K562 (cell line): ENCODE measurements at regions not wholly inside any gene's neighbourhood (a gene's known extent, or its start where the extent isn't known, plus 50 kb on each side); places are given as distances from the start of the nearest gene placed in this dataset.

Source experiments
- CEBPG ChIP-seq, 3 experiments: fragments of 200-800 bp in 1 of 3; sonication (Bioruptor generic) in 1 of 3; sonication (generic) in 1 of 3; formaldehyde crosslinking in 1 of 3; IDR thresholded peaks in 2 of 3; conservative IDR thresholded peaks in 1 of 3; 2 replicates each; pipeline versions ENCODE4 v1.6.1 to v1.8.0; 2016 to 2022; ENCODE audit warnings: missing compliant biosample characterization in 2 of 3, missing genetic modification characterization in 2 of 3, mild to moderate bottlenecking in 1 of 3, missing genetic modification reagents in 1 of 3
- FOXK2 ChIP-seq, 2 experiments: fragments of 450-650 bp; IDR thresholded peaks in 1 of 2; conservative IDR thresholded peaks in 1 of 2; 2 replicates each; pipeline ENCODE4 v1.6.1; 2016; ENCODE audit warnings: low read depth in 2 of 2, mild to moderate bottlenecking in 1 of 2
- GABPA ChIP-seq: fragments of 200-800 bp; sonication (Bioruptor generic); conservative IDR thresholded peaks from 2 replicates; pipeline ENCODE4 v1.6.1; 2016; ENCODE audit warnings: low read depth, missing genetic modification characterization, missing compliant biosample characterization
- HDAC3 ChIP-seq: fragments of 450-650 bp; IDR thresholded peaks from 2 replicates; pipeline ENCODE4 v1.6.1; 2018; ENCODE audit warnings: borderline replicate concordance, mild to moderate bottlenecking, moderate library complexity; ENCODE audit not compliant: partially characterized antibody
- MAFG ChIP-seq: fragments of 450-650 bp; conservative IDR thresholded peaks from 2 replicates; pipeline ENCODE4 v1.6.1; 2016; ENCODE audit warnings: missing genetic modification characterization, missing compliant biosample characterization
- MXI1 ChIP-seq: IDR thresholded peaks from 2 replicates; pipeline ENCODE4 v1.6.1; 2011; ENCODE audit warnings: low read depth, mild to moderate bottlenecking, improper control_type of control experiment, low read length
- NFE2 ChIP-seq: IDR thresholded peaks from 2 replicates; pipeline ENCODE4 v1.6.1; 2014; ENCODE audit warnings: antibody characterized with exemption, low read depth
- NR2F6 ChIP-seq: fragments of 450-650 bp; formaldehyde crosslinking; IDR thresholded peaks from 2 replicates; pipeline ENCODE4 v1.4.0; 2020; ENCODE audit warnings: mild to moderate bottlenecking
- PRPF4 ChIP-seq: fragments of 200-400 bp; formaldehyde crosslinking; IDR thresholded peaks from one replicate; pipeline ENCODE4 v1.6.1; 2017; ENCODE audit warnings: low read length, low read depth, mild to moderate bottlenecking; ENCODE audit not compliant: insufficient read depth, poor library complexity, severe bottlenecking
- RAD21 ChIP-seq, 2 experiments: fragments of 250-450 bp in 1 of 2; fragments of 450-650 bp in 1 of 2; sonication (Bioruptor Pico) in 1 of 2; formaldehyde crosslinking in 1 of 2; IDR thresholded peaks in 1 of 2; conservative IDR thresholded peaks in 1 of 2; 2 replicates each; pipeline versions ENCODE4 v1.4.0 to v1.8.0; 2020 to 2022; ENCODE audit warnings: mild to moderate bottlenecking in 2 of 2, moderate library complexity in 1 of 2
- RBM15 ChIP-seq: fragments of 200-400 bp; formaldehyde crosslinking; IDR thresholded peaks from 2 replicates; pipeline ENCODE4 v1.6.1; 2018; ENCODE audit warnings: mild to moderate bottlenecking, low read length, moderate library complexity; ENCODE audit not compliant: insufficient read depth
- TGIF2 ChIP-seq: sonication (generic); formaldehyde crosslinking; IDR thresholded peaks from 2 replicates; pipeline ENCODE4 v1.8.1; 2022; ENCODE audit warnings: mild to moderate bottlenecking, missing genetic modification reagents, moderate library complexity
- XRCC3 ChIP-seq: fragments of 450-650 bp; IDR thresholded peaks from 2 replicates; pipeline ENCODE4 v1.6.1; 2017; ENCODE audit warnings: mild to moderate bottlenecking, moderate library complexity
- ZFP36 ChIP-seq: fragments of 150-350 bp; IDR thresholded peaks from 2 replicates; pipeline ENCODE4 v1.6.1; 2018; ENCODE audit warnings: low read length, low read depth; ENCODE audit not compliant: partially characterized antibody
- ZNF766 ChIP-seq: fragments of 200-800 bp; sonication (Bioruptor generic); conservative IDR thresholded peaks from 2 replicates; pipeline ENCODE4 v1.6.1; 2016; ENCODE audit warnings: missing genetic modification characterization, missing compliant biosample characterization
- ZNF778 ChIP-seq: fragments of 450-650 bp; formaldehyde crosslinking; IDR thresholded peaks from 2 replicates; pipeline ENCODE4 v1.4.0; 2020; ENCODE audit warnings: mild to moderate bottlenecking, moderate library complexity
- TF ChIP-seq, protein P1 (sequence below), 2 experiments: fragments of 200-800 bp in 1 of 2; sonication (Bioruptor generic) in 1 of 2; sonication (generic) in 1 of 2; formaldehyde crosslinking in 1 of 2; IDR thresholded peaks in 1 of 2; conservative IDR thresholded peaks in 1 of 2; 2 replicates each; pipeline versions ENCODE4 v1.5.0 to v1.6.1; 2016 to 2020; ENCODE audit warnings: missing compliant biosample characterization in 1 of 2, missing genetic modification characterization in 1 of 2, missing genetic modification reagents in 1 of 2
- TF ChIP-seq, protein P2 (sequence below): fragments of 450-650 bp; IDR thresholded peaks from 2 replicates; pipeline ENCODE4 v1.6.1; 2014; ENCODE audit warnings: low read depth, mild to moderate bottlenecking, moderate library complexity, borderline replicate concordance
- TF ChIP-seq, protein P3 (sequence below): fragments of 450-650 bp; formaldehyde crosslinking; conservative IDR thresholded peaks from 2 replicates; pipeline ENCODE4 v1.4.0; 2022; ENCODE audit warnings: mild to moderate bottlenecking, missing genetic modification characterization
- TF ChIP-seq, protein P4 (sequence below): fragments of 450-650 bp; IDR thresholded peaks from one replicate; pipeline ENCODE4 v1.6.1; 2018; ENCODE audit warnings: mild to moderate bottlenecking, moderate library complexity; ENCODE audit not compliant: partially characterized antibody

DNA sequence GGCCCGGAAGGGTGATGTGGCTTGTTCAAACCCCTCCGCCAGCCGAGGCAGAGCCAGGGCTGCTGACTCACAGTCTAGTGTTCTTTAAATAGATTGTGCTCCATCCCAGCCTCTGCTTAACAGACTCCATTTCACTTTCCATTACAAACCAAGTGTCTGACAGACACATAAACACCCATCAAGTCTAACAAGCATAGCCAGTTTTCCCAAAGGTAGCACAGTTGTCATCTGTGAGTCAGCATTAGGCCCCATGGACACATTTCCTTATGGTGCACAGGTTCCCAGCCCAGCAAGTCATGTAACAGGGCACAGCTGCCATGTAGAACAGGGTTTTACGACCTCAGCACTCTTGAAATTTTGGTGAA lies 109.9 kb upstream of the RAP2B start (continued):
- TF ChIP-seq RAD21 (CRISPR knock-in tag; conservative IDR thresholded peaks at IDR 0.05 in 1 of 2, IDR thresholded peaks at IDR 0.05 in 1 of 2) (0 out of 4 replicates have a peak, but pooled peaks of 1 of the 2 experiments have one; percentile 0), ZFP36 (no peak), ZNF778 (no peak), NR2F6 (no peak), HDAC3 (peak; percentile 60), MAFG (peak; percentile 77), ZNF766 (CRISPR knock-in tag) (0 out of 2 replicates have a peak, but pooled peaks have one; percentile 58), TGIF2 (no peak), RBM15 (no peak), CEBPG (CRISPR knock-in tag; IDR thresholded peaks at IDR 0.05) (no peak), CEBPG (tag; conservative IDR thresholded peaks at IDR 0.05 in 1 of 2, IDR thresholded peaks at IDR 0.05 in 1 of 2) (no peak; a peak in 1 of 4 replicates), FOXK2 (conservative IDR thresholded peaks at IDR 0.05 in 1 of 2, IDR thresholded peaks at IDR 0.05 in 1 of 2; ENCODE audit: low read depth in 2 of 2) (peak; percentile 38 to 59; a peak in 2 of 4 replicates), MXI1 (no peak), GABPA (tag) (peak; percentile 51; the same call in 1 of the 2 replicates), XRCC3 (no peak), NFE2 (peak; percentile 86), PRPF4 (no peak)
- TF ChIP-seq, protein P1, sequence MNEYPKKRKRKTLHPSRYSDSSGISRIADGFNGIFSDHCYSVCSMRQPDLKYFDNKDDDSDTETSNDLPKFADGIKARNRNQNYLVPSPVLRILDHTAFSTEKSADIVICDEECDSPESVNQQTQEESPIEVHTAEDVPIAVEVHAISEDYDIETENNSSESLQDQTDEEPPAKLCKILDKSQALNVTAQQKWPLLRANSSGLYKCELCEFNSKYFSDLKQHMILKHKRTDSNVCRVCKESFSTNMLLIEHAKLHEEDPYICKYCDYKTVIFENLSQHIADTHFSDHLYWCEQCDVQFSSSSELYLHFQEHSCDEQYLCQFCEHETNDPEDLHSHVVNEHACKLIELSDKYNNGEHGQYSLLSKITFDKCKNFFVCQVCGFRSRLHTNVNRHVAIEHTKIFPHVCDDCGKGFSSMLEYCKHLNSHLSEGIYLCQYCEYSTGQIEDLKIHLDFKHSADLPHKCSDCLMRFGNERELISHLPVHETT (CRISPR knock-in tag; conservative IDR thresholded peaks at IDR 0.05 in 1 of 2, IDR thresholded peaks at IDR 0.05 in 1 of 2): peak in 1 of 2 experiments; percentile 42; a peak in 1 of 4 replicates
- TF ChIP-seq, protein P2, sequence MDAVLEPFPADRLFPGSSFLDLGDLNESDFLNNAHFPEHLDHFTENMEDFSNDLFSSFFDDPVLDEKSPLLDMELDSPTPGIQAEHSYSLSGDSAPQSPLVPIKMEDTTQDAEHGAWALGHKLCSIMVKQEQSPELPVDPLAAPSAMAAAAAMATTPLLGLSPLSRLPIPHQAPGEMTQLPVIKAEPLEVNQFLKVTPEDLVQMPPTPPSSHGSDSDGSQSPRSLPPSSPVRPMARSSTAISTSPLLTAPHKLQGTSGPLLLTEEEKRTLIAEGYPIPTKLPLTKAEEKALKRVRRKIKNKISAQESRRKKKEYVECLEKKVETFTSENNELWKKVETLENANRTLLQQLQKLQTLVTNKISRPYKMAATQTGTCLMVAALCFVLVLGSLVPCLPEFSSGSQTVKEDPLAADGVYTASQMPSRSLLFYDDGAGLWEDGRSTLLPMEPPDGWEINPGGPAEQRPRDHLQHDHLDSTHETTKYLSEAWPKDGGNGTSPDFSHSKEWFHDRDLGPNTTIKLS: peak; percentile 12; the same call in 1 of the 2 replicates
- TF ChIP-seq, protein P3, sequence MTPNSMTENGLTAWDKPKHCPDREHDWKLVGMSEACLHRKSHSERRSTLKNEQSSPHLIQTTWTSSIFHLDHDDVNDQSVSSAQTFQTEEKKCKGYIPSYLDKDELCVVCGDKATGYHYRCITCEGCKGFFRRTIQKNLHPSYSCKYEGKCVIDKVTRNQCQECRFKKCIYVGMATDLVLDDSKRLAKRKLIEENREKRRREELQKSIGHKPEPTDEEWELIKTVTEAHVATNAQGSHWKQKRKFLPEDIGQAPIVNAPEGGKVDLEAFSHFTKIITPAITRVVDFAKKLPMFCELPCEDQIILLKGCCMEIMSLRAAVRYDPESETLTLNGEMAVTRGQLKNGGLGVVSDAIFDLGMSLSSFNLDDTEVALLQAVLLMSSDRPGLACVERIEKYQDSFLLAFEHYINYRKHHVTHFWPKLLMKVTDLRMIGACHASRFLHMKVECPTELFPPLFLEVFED (CRISPR knock-in tag): no peak
- TF ChIP-seq, protein P4, sequence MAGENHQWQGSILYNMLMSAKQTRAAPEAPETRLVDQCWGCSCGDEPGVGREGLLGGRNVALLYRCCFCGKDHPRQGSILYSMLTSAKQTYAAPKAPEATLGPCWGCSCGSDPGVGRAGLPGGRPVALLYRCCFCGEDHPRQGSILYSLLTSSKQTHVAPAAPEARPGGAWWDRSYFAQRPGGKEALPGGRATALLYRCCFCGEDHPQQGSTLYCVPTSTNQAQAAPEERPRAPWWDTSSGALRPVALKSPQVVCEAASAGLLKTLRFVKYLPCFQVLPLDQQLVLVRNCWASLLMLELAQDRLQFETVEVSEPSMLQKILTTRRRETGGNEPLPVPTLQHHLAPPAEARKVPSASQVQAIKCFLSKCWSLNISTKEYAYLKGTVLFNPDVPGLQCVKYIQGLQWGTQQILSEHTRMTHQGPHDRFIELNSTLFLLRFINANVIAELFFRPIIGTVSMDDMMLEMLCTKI: no peak
